H1 (cell line): ENCODE measurements at regions not wholly inside any gene's neighbourhood (a gene's known extent, or its start where the extent isn't known, plus 50 kb on each side); places are given as distances from the start of the nearest gene placed in this dataset.

Experiments
- CTCF ChIA-PET: fragments of 300-600 bp; sonication (Branson Sonifier 250); formaldehyde crosslinking; loops from one replicate; lab custom pipeline; 2021; ENCODE audit not compliant: partially characterized antibody; lab: Charles Lee
- POLR2A ChIA-PET: fragments of 300-600 bp; sonication (Branson Sonifier 250); formaldehyde crosslinking; loops from one replicate; lab custom pipeline; 2021; ENCODE audit warnings: inconsistent platforms; ENCODE audit not compliant: partially characterized antibody; lab: Charles Lee
- DNase-seq, 2 experiments: peaks; one replicate each; pipeline versions ENCODE4 v3.0.0 to v3.0.0-alpha.2; 2010 to 2022; ENCODE audit warnings: low spot score in 2 of 2, low read depth in 1 of 2, mixed read lengths in 1 of 2
- FAIRE-seq: peaks from 2 replicates; lab custom pipeline; 2011; peaks lifted over from hg19 to GRCh38; lab: Jason Lieb, UNC
- H2AFZ ChIP-seq: 2 replicates; pipeline ENCODE4 v1.8.1; 2012; ENCODE audit warnings: low read length, inconsistent platforms
- H2AK5ac ChIP-seq: 2 replicates; pipeline ENCODE4 v1.6.1; 2013; ENCODE audit warnings: low read depth, low read length
- H2BK120ac ChIP-seq: replicated peaks from 2 replicates; pipeline ENCODE3; 2013; ENCODE audit warnings: low read depth, low read length, inconsistent platforms
- H2BK12ac ChIP-seq: 2 replicates; pipeline ENCODE4 v1.6.1; 2013; ENCODE audit warnings: low read depth, low read length
- H2BK15ac ChIP-seq: 2 replicates; pipeline ENCODE4 v1.6.1; 2013; ENCODE audit warnings: low read length
- H2BK20ac ChIP-seq: 2 replicates; pipeline ENCODE4 v1.6.1; 2013; ENCODE audit warnings: low read length
- H2BK5ac ChIP-seq: 2 replicates; pipeline ENCODE4 v1.6.1; 2013; ENCODE audit warnings: low read depth, low read length
- H3K14ac ChIP-seq: 2 replicates; pipeline ENCODE4 v1.6.1; 2013; ENCODE audit warnings: inconsistent platforms; ENCODE audit not compliant: insufficient read length
- H3K18ac ChIP-seq: 2 replicates; pipeline ENCODE4 v1.6.1; 2013; ENCODE audit warnings: low read length; ENCODE audit errors: extremely low read depth
- H3K23ac ChIP-seq: 2 replicates; pipeline ENCODE4 v1.6.1; 2013; ENCODE audit warnings: inconsistent platforms; ENCODE audit not compliant: insufficient read length
- H3K23me2 ChIP-seq: 2 replicates; pipeline ENCODE4 v1.6.1; 2013; ENCODE audit warnings: low read depth, low read length
- H3K27ac ChIP-seq: 2 replicates; pipeline ENCODE4 v1.6.1; 2011; ENCODE audit warnings: low read depth, low read length, inconsistent platforms
- H3K27me3 ChIP-seq, 4 experiments: replicated peaks in 1 of 4; 1 replicate in 1 of 4; 2 replicates in 3 of 4; pipeline versions ENCODE4 v1.6.1 to v1.8.1; 2011 to 2013; ENCODE audit warnings: low read length in 3 of 4, mild to moderate bottlenecking in 3 of 4, inconsistent platforms in 2 of 4, mixed read lengths in 2 of 4, moderate library complexity in 1 of 4; ENCODE audit not compliant: control insufficient read depth in 3 of 4, insufficient read depth in 3 of 4; ENCODE audit errors: extremely low read depth in 1 of 4
- H3K36me3 ChIP-seq, 4 experiments: 2 replicates each; pipeline versions ENCODE4 v1.6.1 to v1.8.1; 2011 to 2013; ENCODE audit warnings: mild to moderate bottlenecking in 4 of 4, low read length in 3 of 4, moderate library complexity in 2 of 4, control low read depth in 1 of 4, inconsistent platforms in 1 of 4; ENCODE audit not compliant: insufficient read depth in 4 of 4, control insufficient read depth in 2 of 4
- H3K4ac ChIP-seq: replicated peaks from 2 replicates; pipeline ENCODE3; 2013; ENCODE audit warnings: low read length, low read depth, mixed read lengths, inconsistent platforms; ENCODE audit not compliant: insufficient read length
- H3K4me1 ChIP-seq, 4 experiments: replicated peaks in 1 of 4; 1 replicate in 1 of 4; 2 replicates in 3 of 4; pipeline versions ENCODE4 v1.6.1 to v1.8.1; 2011 to 2013; ENCODE audit warnings: low read length in 3 of 4, inconsistent platforms in 2 of 4, mixed read lengths in 1 of 4; ENCODE audit not compliant: insufficient read depth in 4 of 4, control insufficient read depth in 3 of 4
- H3K4me2 ChIP-seq, 2 experiments: 2 replicates each; pipeline versions ENCODE4 v1.6.1 to v1.8.1; 2011 to 2013; ENCODE audit warnings: low read depth in 2 of 2, low read length in 2 of 2, control low read depth in 1 of 2, inconsistent platforms in 1 of 2, mild to moderate bottlenecking in 1 of 2; ENCODE audit not compliant: insufficient read depth in 1 of 2
- H3K4me3 ChIP-seq, 4 experiments: fragments of 200-600, 300-600 bp in 1 of 4; sonication (generic), shearing (Covaris generic), sonication (Bioruptor Twin) in 1 of 4; 2 replicates each; pipeline versions ENCODE4 v1.5.1 to v1.8.1; 2011 to 2016; ENCODE audit warnings: low read length in 4 of 4, low read depth in 3 of 4, control low read depth in 2 of 4, inconsistent platforms in 2 of 4, mild to moderate bottlenecking in 2 of 4, mixed read lengths in 1 of 4, moderate library complexity in 1 of 4; ENCODE audit not compliant: insufficient read depth in 2 of 4; ENCODE audit errors: extremely low read depth in 1 of 4
- H3K56ac ChIP-seq: replicated peaks from 2 replicates; pipeline ENCODE3; 2013; ENCODE audit warnings: low read depth, mild to moderate bottlenecking, mixed read lengths, low read length, inconsistent platforms; ENCODE audit not compliant: insufficient read length
- H3K79me1 ChIP-seq: 2 replicates; pipeline ENCODE4 v1.6.1; 2013; ENCODE audit warnings: low read depth, low read length, control low read depth
- H3K79me2 ChIP-seq, 2 experiments: 2 replicates each; pipeline versions ENCODE4 v1.6.1 to v1.8.1; 2012 to 2013; ENCODE audit warnings: low read length in 2 of 2, mild to moderate bottlenecking in 2 of 2, inconsistent platforms in 1 of 2; ENCODE audit not compliant: insufficient read depth in 2 of 2, control insufficient read depth in 1 of 2
- H3K9ac ChIP-seq, 4 experiments: replicated peaks in 1 of 4; 1 replicate in 1 of 4; 2 replicates in 3 of 4; pipeline versions ENCODE4 v1.6.1 to v1.8.1; 2011 to 2013; ENCODE audit warnings: low read depth in 3 of 4, low read length in 3 of 4, control low read depth in 2 of 4, mild to moderate bottlenecking in 2 of 4, moderate library complexity in 2 of 4, inconsistent platforms in 1 of 4; ENCODE audit errors: extremely low read depth in 1 of 4
- H3K9me3 ChIP-seq, 2 experiments: 2 replicates each; pipeline versions ENCODE4 v1.6.1 to v1.8.1; 2012 to 2013; ENCODE audit warnings: mild to moderate bottlenecking in 2 of 2, moderate library complexity in 2 of 2, control low read depth in 1 of 2, inconsistent platforms in 1 of 2, low read depth in 1 of 2, low read length in 1 of 2, mixed read lengths in 1 of 2; ENCODE audit not compliant: insufficient read depth in 2 of 2
- H4K20me1 ChIP-seq, 2 experiments: replicated peaks in 1 of 2; 2 replicates each; pipeline versions ENCODE3 to v1.8.1; 2011 to 2013; ENCODE audit warnings: inconsistent platforms in 2 of 2, low read length in 2 of 2, mild to moderate bottlenecking in 1 of 2; ENCODE audit not compliant: insufficient read depth in 2 of 2, control insufficient read depth in 1 of 2
- H4K5ac ChIP-seq: 2 replicates; pipeline ENCODE4 v1.6.1; 2013; ENCODE audit warnings: low read length, low read depth, mixed read lengths, inconsistent platforms; ENCODE audit not compliant: insufficient read length
- H4K8ac ChIP-seq: 2 replicates; pipeline ENCODE4 v1.8.0; 2013; ENCODE audit warnings: mild to moderate bottlenecking, moderate library complexity, low read length, inconsistent platforms; ENCODE audit not compliant: insufficient read depth; ENCODE audit errors: extremely low read depth
- H4K91ac ChIP-seq: replicated peaks from 2 replicates; pipeline ENCODE3; 2013; ENCODE audit warnings: low read length, mixed read lengths, inconsistent platforms; ENCODE audit not compliant: insufficient read length
- SAP30 ChIP-seq: fragments of 300-600 bp; sonication (generic); IDR thresholded peaks from 2 replicates; pipeline ENCODE4 v1.7.1; 2012; ENCODE audit warnings: low read length, moderate library complexity, mild to moderate bottlenecking, inconsistent platforms; ENCODE audit not compliant: insufficient read depth, insufficient replicate concordance
- WGBS, 2 experiments: shearing (Covaris generic) in 1 of 2; methylation state at CpG; one replicate each; pipeline versions ENCODE4 v1.1.6 to v1.1.7; 2013 to 2015; ENCODE audit warnings: low lambda C conversion rate in 2 of 2, mixed read lengths in 2 of 2, inconsistent platforms in 1 of 2, low coverage in 1 of 2, missing lambda C conversion rate in 1 of 2; ENCODE audit not compliant: insufficient replicate concordance in 2 of 2, insufficient coverage in 1 of 2, insufficient read length in 1 of 2; ENCODE audit errors: extremely low coverage in 1 of 2, missing lambda C conversion rate in 1 of 2; 5-methylcytosine and 5-hydroxymethylcytosine counted together

- Histone ChIP-seq H2BK12ac (no peak overlapping the region), H3K4me1 (no peaks in the 10 kb centered on the region), H3K27ac (no peak overlapping the region), H2BK20ac (no peak overlapping the region), H3K14ac (no peak overlapping the region), H4K20me1 (no peaks in the 10 kb centered on the region), H2AK5ac (no peak overlapping the region), H4K91ac (no peak overlapping the region), H3K79me1 (no peaks in the 10 kb centered on the region), H3K18ac (no peak overlapping the region), H3K4ac (no peak overlapping the region), H3K4me3 (no peak overlapping the region), H3K56ac (no peak overlapping the region), H3K9ac (no peak overlapping the region), H2BK15ac (no peak overlapping the region), H3K23ac (no peak overlapping the region), H2AFZ (no peak overlapping the region), H3K9me3 (no peaks in the 10 kb centered on the region), H4K8ac (no peak overlapping the region), H3K23me2 (no peaks in the 10 kb centered on the region), H3K36me3 (no peaks in the 10 kb centered on the region), H3K27me3 (no peaks in the 10 kb centered on the region), H2BK120ac (no peak overlapping the region), H2BK5ac (no peak overlapping the region), H4K5ac (no peak overlapping the region), H3K79me2 (no peaks in the 10 kb centered on the region), H3K4me2 (no peak overlapping the region)
- CTCF ChIA-PET: interaction anchor here (0.8 to 0.9 kb wide), 2 partner anchors 96 to 154 kb away, joined by 3 read pairs; no protein-coding TSS in a partner anchor
- DNase-seq: no peak
- 85% methylated on average over 2 of the region's 2 CpGs; no CpG with 5 or more reads in 1 of the 2 experiments for WGBS, 2 experiments
- POLR2A ChIA-PET: no interaction called here
- FAIRE-seq: no peak
- TF ChIP-seq SAP30: no peak
These were observed 589.8 kb downstream of the ETS1 start for GRCh38 chr11:127997594-127997993.
